Activated naive CD8-positive, alpha-beta T cell treated with anti-CD3 and anti-CD28 coated beads for 36 hours (primary cell): ENCODE measurements at regions not wholly inside any gene's neighbourhood (a gene's known extent, or its start where the extent isn't known, plus 50 kb on each side); places are given as distances from the start of the nearest gene placed in this dataset.

Experiments used
- DNase-seq: peaks from one replicate; pipeline ENCODE4 v3.0.0; 2021
- H3K27ac Mint-ChIP-seq: one replicate; pipeline ENCODE4 v1.8.0; 2022; ENCODE audit warnings: mild to moderate bottlenecking, moderate library complexity, mixed read lengths
- H3K27me3 Mint-ChIP-seq: one replicate; pipeline ENCODE4 v1.8.0; 2022; ENCODE audit warnings: mild to moderate bottlenecking, mixed read lengths
- H3K36me3 Mint-ChIP-seq: one replicate; pipeline ENCODE4 v1.8.0; 2021; ENCODE audit warnings: mild to moderate bottlenecking, mixed read lengths
- H3K4me1 Mint-ChIP-seq: one replicate; pipeline ENCODE4 v1.8.0; 2021; ENCODE audit warnings: mixed read lengths
- H3K4me3 Mint-ChIP-seq: one replicate; pipeline ENCODE4 v1.8.0; 2022; ENCODE audit warnings: mild to moderate bottlenecking, moderate library complexity, mixed read lengths
- H3K9me3 Mint-ChIP-seq: one replicate; pipeline ENCODE4 v1.8.0; 2022; ENCODE audit warnings: mixed read lengths

DNA sequence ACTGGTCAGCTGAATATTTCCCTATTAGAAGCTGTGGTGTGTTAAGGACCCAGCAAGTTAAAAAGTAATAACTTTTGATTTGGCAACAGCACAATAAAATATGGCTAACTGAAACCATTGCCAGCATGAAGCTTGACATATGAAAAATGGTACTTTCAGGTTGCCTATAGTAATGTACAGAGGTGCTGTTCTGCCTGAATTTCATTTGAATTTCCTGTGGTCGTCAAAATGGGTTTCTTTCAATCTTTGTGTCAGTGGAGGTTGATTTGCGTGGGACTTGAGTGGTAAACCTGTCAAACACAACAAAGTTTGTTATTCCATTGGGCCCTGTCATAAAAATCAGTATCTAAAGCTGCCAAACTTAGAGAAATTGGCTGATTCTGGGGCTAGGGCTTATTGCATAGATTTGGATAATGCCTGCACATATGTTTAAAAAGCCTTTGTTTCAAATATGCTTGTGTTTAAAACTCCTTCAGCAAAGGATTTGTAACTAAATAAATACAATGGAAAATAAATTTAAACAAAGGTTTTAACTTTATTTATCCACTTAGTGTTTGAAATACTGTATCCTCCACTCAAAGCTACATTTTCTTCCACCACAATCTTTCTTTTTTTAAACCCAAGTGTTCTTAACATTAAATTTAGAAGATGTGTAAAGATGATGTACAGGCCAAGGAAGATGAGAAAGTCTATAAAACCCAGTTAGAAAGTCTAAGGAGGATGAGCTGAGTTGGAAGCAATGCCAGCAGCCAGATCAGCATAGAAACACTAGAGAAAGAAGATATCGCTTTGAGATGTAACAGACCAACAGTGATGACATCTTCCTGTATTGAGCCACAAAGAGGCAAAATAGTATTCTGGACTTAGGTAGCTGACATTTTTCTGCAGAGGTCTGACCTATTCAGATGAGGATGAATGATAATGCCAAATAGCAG lies 134.8 kb upstream of the GIMD1 start:
- Mint-ChIP-seq H3K27ac (no peak overlapping the region), H3K27me3 (peaks cover 21% of the 10 kb centered on the region), H3K9me3 (no peaks in the 10 kb centered on the region), H3K36me3 (no peaks in the 10 kb centered on the region), H3K4me1 (peaks cover 5% of the 10 kb centered on the region), H3K4me3 (no peak overlapping the region)
- DNase-seq, result no peak

DNA sequence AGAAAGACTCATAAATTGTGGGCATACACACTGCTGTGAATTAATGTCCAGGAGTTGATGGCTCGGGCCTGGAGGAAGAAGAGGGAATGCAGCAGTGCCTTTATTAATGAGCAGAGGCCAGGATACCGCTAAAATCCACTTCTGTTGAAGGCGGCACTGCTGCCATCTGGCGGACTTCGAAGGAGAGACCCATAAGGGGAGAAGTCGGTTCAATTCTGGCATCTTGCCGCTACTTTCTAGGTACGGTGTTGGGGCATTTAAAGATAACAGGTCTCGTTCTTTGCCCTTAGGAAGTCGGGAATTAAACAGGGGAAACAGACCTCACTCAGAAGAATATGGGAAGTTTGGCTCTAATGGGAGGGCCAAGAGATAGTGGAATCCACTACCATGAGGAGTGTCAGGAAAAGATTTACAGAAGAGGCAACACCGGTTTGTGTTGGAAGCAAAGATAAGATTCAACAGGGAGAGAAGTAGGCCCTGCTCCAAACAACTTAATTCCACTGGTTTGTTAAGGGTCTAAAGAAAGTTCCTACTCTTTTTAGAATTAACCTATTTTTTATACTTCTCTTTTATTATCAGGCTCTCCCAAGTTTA lies 133.6 kb upstream of the GIMD1 start:
- Mint-ChIP-seq H3K27ac (no peak overlapping the region), H3K27me3 (peaks cover 21% of the 10 kb centered on the region), H3K9me3 (no peaks in the 10 kb centered on the region), H3K4me1 (peaks cover 5% of the 10 kb centered on the region), H3K4me3 (no peak overlapping the region), H3K36me3 (no peaks in the 10 kb centered on the region)
- DNase-seq, result peak; percentile 31

DNA sequence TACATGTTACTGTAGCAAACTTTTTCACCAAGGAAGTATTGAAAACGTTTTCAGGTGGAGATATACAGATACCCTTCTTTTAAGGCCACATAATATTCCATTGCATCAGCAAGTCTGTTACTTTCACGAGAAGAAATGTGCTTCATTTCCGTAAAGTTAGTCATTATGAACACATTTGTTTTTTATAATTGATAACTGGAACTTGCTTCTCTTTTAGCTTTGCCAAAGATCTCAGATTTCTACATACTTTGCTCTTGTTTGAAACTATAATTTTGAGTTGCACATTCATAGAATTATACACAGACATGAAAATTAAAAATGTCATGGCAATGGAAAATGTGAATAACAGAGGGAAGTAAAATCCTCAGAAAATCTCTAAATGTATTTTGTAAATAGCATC lies 128.7 kb upstream of the GIMD1 start:
- Mint-ChIP-seq H3K27ac (no peak overlapping the region), H3K4me1 (peaks cover 4% of the 10 kb centered on the region), H3K4me3 (no peak overlapping the region), H3K9me3 (no peaks in the 10 kb centered on the region), H3K27me3 (peaks cover 16% of the 10 kb centered on the region), H3K36me3 (no peaks in the 10 kb centered on the region)
- DNase-seq, result no peak

DNA sequence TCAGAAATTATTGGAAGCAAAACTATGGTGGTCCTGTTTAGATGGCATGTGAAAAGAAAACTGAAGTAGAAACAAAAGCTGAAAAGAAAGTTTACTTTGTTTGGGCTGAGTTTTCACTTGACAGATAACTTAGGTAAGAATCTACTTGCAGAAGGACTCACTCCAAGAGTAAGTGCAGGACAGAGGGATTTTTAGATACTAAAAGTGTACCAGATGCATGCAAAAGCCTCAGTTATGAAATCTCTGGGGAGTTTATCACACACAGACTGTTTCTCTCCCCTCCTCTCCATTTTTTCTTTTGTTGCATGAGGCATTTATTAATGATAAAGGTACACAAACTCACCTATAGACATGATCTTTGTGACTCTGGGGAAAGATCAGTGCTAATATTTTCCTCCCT lies 127.5 kb upstream of the GIMD1 start:
- no peak for DNase-seq
- no peak overlapping the region for H3K4me3 Mint-ChIP-seq
- no peaks in the 10 kb centered on the region for H3K4me1 Mint-ChIP-seq
- H3K9me3 Mint-ChIP-seq, result peaks cover under 1% of the 10 kb centered on the region
- H3K27me3 Mint-ChIP-seq, result peaks cover 8% of the 10 kb centered on the region
- no peaks in the 10 kb centered on the region for H3K36me3 Mint-ChIP-seq
- no peak overlapping the region for H3K27ac Mint-ChIP-seq

DNA sequence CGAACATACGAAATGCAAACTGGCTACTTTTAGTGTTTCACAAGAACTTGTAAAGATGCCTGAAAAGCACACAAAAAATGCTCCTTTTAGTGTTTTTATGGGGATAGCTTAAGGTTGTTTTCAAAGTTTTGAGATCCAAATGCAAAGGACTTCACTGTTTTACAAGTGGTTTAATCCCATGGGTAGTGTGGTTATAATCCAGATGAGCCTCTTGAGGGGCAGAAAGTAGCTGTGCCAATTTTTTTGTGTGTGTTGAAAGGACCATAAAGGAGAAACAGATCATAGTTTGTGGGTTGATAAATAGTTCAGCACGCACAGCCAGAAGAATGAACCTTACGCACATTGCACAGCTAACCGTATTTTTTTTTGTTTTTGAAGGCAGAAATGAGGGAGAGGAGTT lies 126.9 kb upstream of the GIMD1 start:
- no peak for DNase-seq
- no peaks in the 10 kb centered on the region for H3K4me1 Mint-ChIP-seq
- H3K9me3 Mint-ChIP-seq, result peaks cover 2% of the 10 kb centered on the region
- no peaks in the 10 kb centered on the region for H3K36me3 Mint-ChIP-seq
- peaks cover 8% of the 10 kb centered on the region for H3K27me3 Mint-ChIP-seq
- no peak overlapping the region for H3K27ac Mint-ChIP-seq
- no peak overlapping the region for H3K4me3 Mint-ChIP-seq

DNA sequence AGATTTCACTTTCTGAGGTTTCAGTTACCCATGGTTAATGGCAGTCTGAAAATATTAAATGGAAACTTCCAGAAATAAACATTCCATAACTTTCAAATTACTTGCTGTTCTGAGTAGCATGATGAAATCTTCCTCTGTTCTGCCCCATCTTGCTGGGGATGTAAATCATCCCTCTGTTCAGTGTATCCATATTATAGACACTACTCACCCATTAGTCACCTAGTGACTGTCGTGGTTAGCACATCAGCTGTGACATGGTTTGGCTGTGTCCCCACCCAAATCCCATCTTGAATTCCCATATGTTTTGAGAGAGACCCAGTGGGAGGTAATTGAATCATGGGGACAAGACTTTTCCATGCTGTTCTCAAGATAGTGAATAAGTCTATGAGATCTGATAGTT lies 125.5 kb upstream of the GIMD1 start:
- Mint-ChIP-seq H3K27me3 (peaks cover 4% of the 10 kb centered on the region), H3K9me3 (peaks cover 2% of the 10 kb centered on the region), H3K27ac (no peak overlapping the region), H3K4me3 (no peak overlapping the region), H3K36me3 (no peaks in the 10 kb centered on the region), H3K4me1 (no peaks in the 10 kb centered on the region)
- no peak for DNase-seq

DNA sequence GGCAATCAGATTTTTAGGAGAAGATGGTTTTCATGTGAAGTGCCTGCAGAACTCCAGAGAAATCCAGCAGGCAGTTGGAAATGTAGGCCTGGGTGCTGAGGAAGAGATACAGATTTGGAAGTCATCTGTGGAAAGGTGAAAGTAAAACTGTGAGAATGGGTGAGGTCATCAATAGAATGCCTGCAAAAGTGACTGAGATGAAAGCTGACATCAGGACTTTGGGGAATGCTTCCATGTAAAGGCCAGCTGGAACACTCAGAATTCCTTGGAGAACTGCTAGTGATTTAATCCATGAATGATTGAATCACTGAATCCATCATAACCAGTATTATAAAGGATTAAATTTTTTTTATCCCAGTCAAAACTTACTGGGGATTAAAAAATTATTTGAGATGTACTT lies 124.5 kb upstream of the GIMD1 start:
- H3K9me3 Mint-ChIP-seq, result peaks cover 3% of the 10 kb centered on the region
- H3K27ac Mint-ChIP-seq, result no peak overlapping the region
- H3K27me3 Mint-ChIP-seq, result no peaks in the 10 kb centered on the region
- DNase-seq, result no peak
- H3K4me3 Mint-ChIP-seq, result no peak overlapping the region
- no peaks in the 10 kb centered on the region for H3K4me1 Mint-ChIP-seq
- H3K36me3 Mint-ChIP-seq, result no peaks in the 10 kb centered on the region

DNA sequence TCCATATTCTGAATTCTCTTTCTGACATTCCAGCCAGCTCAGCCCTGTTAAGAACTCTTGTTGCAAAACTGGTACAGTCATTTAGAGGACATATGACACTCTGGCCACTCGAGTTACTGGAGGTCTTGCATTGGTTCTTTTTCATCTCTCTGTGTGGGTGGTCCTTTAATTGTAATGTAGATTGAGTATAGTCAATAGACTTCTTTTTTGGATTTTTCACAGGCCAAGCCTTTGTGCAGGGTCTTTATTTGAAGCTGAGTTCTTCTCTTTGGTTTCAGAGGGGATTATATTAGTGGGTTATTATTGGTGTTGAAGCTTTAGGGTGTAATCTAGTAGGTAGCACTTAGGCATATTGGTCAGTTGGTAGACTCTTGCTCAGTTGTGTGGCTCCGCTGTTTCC lies 118.0 kb upstream of the GIMD1 start:
- DNase-seq, result no peak
- Mint-ChIP-seq H3K27ac (no peak overlapping the region), H3K36me3 (no peaks in the 10 kb centered on the region)

DNA sequence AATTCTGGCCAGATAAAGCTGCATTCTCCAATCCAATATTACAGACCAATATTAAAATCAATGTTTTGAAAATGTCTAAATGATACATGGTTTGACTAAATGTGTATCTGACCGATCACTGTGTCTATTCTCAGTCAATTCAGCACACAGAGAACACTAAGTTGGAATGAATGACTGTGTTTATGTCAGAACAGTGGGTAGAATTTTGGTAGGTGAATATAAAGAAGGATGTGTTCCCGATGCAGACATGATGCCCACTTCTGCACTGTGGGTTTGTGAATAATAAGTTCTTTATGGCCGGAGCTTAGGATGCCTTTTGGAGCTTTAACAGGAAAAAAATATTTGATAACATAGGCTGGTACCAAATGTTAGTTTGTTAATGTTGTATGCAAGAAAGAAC lies 113.2 kb upstream of the GIMD1 start:
- H3K27me3 Mint-ChIP-seq, result peaks cover 5% of the 10 kb centered on the region
- H3K4me1 Mint-ChIP-seq, result no peaks in the 10 kb centered on the region
- H3K9me3 Mint-ChIP-seq, result peaks cover 3% of the 10 kb centered on the region
- H3K4me3 Mint-ChIP-seq, result no peak overlapping the region
- no peak overlapping the region for H3K27ac Mint-ChIP-seq
- no peaks in the 10 kb centered on the region for H3K36me3 Mint-ChIP-seq
- DNase-seq, result no peak

More for the DNA sequence above, 118.0 kb upstream of the GIMD1 start:
- Mint-ChIP-seq H3K27me3 (peaks cover 10% of the 10 kb centered on the region), H3K9me3 (peaks cover 6% of the 10 kb centered on the region), H3K4me1 (no peaks in the 10 kb centered on the region), H3K4me3 (no peak overlapping the region)

DNA sequence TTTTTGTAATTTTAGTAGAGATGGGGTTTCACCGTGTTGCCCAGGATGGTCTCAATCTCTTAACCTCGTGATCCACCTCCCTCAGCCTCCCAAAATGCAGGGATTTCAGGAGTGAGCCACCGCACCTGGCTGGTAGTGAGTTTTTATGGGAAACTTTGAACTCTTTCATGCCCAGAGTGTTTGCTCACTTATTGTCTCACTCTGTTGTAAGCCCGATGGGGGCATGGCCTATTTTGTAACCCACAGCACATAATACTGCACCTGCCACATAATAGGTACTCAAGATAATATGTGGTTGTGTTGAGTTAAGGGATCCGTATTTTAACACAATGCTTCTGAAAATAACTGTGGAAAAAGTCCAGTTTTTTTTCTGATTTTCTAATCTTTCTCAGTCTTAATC lies 109.6 kb upstream of the GIMD1 start:
- Mint-ChIP-seq H3K27me3 (no peaks in the 10 kb centered on the region), H3K9me3 (peaks cover 3% of the 10 kb centered on the region), H3K4me1 (no peaks in the 10 kb centered on the region), H3K36me3 (no peaks in the 10 kb centered on the region), H3K27ac (no peak overlapping the region), H3K4me3 (no peak overlapping the region)
- no peak for DNase-seq

DNA sequence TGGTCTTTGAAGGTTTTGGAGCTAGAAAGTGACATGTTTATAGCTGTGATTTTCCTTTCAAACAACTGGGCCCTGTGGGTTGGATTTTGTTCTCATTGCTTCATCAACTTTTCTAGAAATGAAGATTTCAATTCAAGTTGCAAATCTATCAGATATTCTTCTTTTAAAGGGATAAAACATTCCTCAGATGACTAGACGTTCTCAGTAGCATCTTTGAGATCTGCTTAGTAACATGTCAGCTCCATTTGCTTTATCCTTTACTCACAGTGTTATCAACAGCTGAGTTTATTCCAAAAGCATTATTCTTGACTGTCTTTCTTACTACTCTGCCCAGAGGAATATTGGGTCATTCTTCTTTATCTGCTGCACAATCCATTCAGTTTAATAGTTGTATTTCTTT lies 108.2 kb upstream of the GIMD1 start:
- peaks cover 5% of the 10 kb centered on the region for H3K27me3 Mint-ChIP-seq
- H3K4me1 Mint-ChIP-seq, result no peaks in the 10 kb centered on the region
- no peak overlapping the region for H3K4me3 Mint-ChIP-seq
- no peak overlapping the region for H3K27ac Mint-ChIP-seq
- no peak for DNase-seq
- H3K36me3 Mint-ChIP-seq, result no peaks in the 10 kb centered on the region
- no peaks in the 10 kb centered on the region for H3K9me3 Mint-ChIP-seq

DNA sequence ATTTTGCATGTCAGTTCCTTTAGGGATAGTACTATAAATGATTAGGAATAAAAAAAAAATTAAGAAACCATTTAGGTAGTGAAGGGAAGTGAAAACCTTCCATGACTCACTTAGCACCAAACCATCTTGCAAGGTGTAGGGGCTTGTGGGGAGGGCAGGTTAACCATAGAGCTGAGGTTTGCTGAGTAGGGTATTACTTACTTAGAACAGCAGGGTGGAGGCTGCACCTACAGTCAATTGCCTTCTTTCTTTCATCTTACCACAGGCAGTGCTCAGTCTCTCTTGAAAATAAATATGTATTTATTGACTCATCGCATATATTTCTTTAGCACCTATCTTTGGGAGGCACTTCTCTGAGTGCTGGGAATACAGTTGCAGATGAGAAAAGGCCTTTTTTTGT lies 104.9 kb upstream of the GIMD1 start:
- no peak overlapping the region for H3K27ac Mint-ChIP-seq
- H3K9me3 Mint-ChIP-seq, result no peaks in the 10 kb centered on the region
- H3K27me3 Mint-ChIP-seq, result peaks cover 5% of the 10 kb centered on the region
- H3K4me3 Mint-ChIP-seq, result no peak overlapping the region
- no peak for DNase-seq
- no peaks in the 10 kb centered on the region for H3K36me3 Mint-ChIP-seq
- H3K4me1 Mint-ChIP-seq, result no peaks in the 10 kb centered on the region

DNA sequence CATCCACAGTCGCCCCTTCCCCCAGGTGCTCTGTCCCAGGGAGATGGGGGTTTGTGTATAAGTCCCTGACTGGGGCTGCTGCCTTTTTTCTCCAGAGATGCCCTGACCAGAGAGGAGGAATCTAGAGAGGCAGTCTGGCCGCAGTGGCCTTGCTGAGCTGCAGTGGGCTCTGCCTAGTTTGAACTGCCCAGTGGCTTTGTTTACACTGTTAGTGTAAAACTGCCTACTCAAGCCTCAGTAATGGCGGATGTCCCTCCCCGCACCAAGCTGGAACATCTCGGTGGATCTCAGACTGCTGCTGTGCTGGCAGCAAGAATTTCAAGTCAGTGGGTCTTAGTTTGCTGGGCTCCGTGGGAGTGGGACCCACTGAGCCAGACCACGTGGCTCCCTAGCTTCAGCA lies 102.6 kb upstream of the GIMD1 start:
- Mint-ChIP-seq H3K27ac (no peak overlapping the region), H3K27me3 (peaks cover 5% of the 10 kb centered on the region), H3K4me1 (no peaks in the 10 kb centered on the region), H3K9me3 (no peaks in the 10 kb centered on the region), H3K4me3 (no peak overlapping the region), H3K36me3 (no peaks in the 10 kb centered on the region)
- DNase-seq, result no peak

DNA sequence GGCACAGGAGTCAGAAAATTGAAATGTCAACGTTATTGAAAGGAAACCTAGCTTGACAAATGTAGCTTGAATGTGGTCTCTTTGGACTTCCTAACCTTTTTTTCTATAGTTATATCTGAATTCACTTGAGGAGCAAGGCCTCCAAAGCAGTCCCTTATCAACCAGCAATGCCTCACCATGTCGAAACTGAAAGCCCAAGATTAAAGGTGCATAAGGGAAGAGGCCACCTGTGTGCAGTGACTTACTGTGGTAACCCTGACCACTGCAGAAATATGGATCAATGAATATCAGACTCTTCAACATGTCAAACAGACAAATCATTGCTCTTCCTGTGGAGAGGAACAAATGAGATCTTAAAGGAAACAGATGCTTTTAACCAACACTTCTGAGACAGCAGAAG lies 95.0 kb upstream of the GIMD1 start:
- Mint-ChIP-seq H3K4me1 (no peaks in the 10 kb centered on the region), H3K4me3 (no peak overlapping the region), H3K9me3 (peaks cover 2% of the 10 kb centered on the region), H3K36me3 (no peaks in the 10 kb centered on the region), H3K27ac (no peak overlapping the region), H3K27me3 (peaks cover 3% of the 10 kb centered on the region)
- DNase-seq, result no peak

DNA sequence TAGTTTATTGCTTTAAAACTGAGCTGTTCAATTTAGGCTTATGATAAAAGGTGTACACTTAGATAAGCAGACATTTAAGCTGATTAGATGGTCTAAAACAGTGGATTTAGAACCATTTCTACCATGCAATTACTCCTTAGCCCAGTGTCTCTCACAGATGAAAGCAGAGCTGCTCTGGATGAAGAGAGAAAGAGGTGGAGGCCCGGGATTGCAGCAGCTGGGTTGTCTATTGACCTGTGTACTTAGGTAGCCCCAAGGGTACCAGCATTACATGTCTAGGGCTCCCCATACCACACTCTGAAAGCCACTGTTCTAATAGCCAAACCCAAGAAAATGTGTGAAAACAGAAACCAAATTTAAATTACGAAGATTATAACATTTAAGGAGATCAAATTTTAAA lies 86.0 kb upstream of the GIMD1 start:
- DNase-seq, result no peak
- Mint-ChIP-seq H3K4me3 (no peak overlapping the region), H3K4me1 (no peaks in the 10 kb centered on the region), H3K9me3 (no peaks in the 10 kb centered on the region), H3K36me3 (no peaks in the 10 kb centered on the region), H3K27me3 (peaks cover 10% of the 10 kb centered on the region), H3K27ac (no peak overlapping the region)

DNA sequence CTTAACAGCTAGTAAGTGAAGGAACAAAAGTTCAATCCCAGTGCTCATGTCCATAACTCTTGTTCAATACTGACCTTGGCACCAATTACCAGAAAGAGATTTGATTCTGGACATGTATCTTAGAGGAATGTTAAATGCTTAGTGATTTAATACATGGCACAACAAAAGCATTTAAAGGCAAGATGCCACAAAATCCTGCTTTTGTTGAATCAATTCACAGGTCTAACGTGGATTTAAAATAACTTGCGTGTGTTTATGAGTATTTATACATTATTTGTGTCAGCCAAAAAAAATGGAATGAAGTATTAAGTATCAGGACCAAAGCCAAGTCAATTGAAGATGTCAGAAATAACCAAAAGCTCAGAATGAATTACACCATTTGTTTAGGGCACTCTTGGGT lies 85.4 kb upstream of the GIMD1 start:
- no peak for DNase-seq
- no peak overlapping the region for H3K27ac Mint-ChIP-seq
- H3K4me1 Mint-ChIP-seq, result no peaks in the 10 kb centered on the region
- H3K36me3 Mint-ChIP-seq, result no peaks in the 10 kb centered on the region
- H3K4me3 Mint-ChIP-seq, result no peak overlapping the region
- no peaks in the 10 kb centered on the region for H3K9me3 Mint-ChIP-seq
- H3K27me3 Mint-ChIP-seq, result peaks cover 10% of the 10 kb centered on the region
